ENCODE measurements at regions not wholly inside any gene's neighbourhood (a gene's known extent, or its start where the extent isn't known, plus 50 kb on each side); places are given as distances from the start of the nearest gene placed in this dataset.

DNA sequence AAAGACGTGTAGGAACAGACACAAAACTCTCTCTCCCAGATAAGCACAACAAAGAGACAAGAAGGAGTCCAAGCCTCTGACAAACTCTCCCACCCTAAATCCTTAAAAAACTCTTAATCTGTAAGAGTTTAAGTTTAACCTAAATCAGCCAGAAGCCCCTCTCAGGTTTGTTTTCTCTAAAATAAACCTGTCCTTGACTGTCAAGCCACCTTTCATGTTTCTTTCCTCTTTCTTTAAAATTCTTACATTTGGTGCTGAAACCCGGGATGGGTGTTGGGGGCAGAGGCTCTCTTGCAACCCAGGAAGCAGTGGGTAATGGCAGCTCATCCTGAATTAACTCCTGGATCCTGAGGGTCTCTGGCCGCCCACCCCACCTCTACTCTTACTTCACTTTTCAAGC, 107.8 kb upstream of the TENT5D start:
- no peak overlapping the region for H3K9ac ChIP-seq (ENCODE audit: low read length)
- no peak overlapping the region for H3K4me3 ChIP-seq (ENCODE audit: low read length)
- H3K36me3 ChIP-seq (ENCODE audit: control insufficient read depth, low read depth, low read length): no peaks in the 10 kb centered on the region
- H3K27ac ChIP-seq (ENCODE audit: low read length): no peak overlapping the region
- no peaks in the 10 kb centered on the region for H3K4me1 ChIP-seq (ENCODE audit: control insufficient read depth, low read depth, low read length)
- peaks cover 21% of the 10 kb centered on the region for H3K9me3 ChIP-seq (ENCODE audit: control insufficient read depth, low read depth, low read length)
- H3K27me3 ChIP-seq (ENCODE audit: control insufficient read depth, insufficient read depth, low read length): no peaks in the 10 kb centered on the region

- no peak overlapping the region for H3K9ac ChIP-seq (ENCODE audit: low read length)
- H3K27ac ChIP-seq (ENCODE audit: low read length): no peak overlapping the region
- no peaks in the 10 kb centered on the region for H3K4me1 ChIP-seq (ENCODE audit: control insufficient read depth, low read depth, low read length)
- H3K36me3 ChIP-seq (ENCODE audit: control insufficient read depth, low read depth, low read length): no peaks in the 10 kb centered on the region
- no peaks in the 10 kb centered on the region for H3K27me3 ChIP-seq (ENCODE audit: control insufficient read depth, insufficient read depth, low read length)
- H3K4me3 ChIP-seq (ENCODE audit: low read length): no peak overlapping the region
- peaks cover 24% of the 10 kb centered on the region for H3K9me3 ChIP-seq (ENCODE audit: control insufficient read depth, low read depth, low read length)
Observed at GRCh38 chrX:80316526-80316925, 103.7 kb upstream of the TENT5D start.

DNA sequence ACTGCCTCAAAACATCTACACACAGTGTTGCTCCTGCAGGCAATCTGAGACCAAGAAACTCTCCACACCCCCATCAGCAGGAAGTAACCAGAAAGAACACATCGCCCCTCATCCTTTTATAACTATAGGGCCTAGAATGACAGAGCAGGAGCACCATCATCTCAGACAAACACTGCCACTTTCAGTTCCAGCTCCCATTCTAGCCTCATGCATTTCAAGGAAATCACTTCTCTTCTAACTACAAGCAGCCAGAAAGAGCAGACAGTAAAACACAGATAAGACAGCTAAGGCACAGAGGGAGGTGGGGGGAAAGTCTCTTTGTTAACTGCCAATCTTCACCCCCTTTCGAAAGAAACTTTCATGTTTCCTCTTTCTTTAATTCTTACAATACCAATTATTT, 102.6 kb upstream of the TENT5D start:
- Histone ChIP-seq H3K4me1 (ENCODE audit: control insufficient read depth, low read depth, low read length) (no peaks in the 10 kb centered on the region), H3K4me3 (ENCODE audit: low read length) (no peak overlapping the region), H3K9me3 (ENCODE audit: control insufficient read depth, low read depth, low read length) (peaks cover 22% of the 10 kb centered on the region), H3K27me3 (ENCODE audit: control insufficient read depth, insufficient read depth, low read length) (no peaks in the 10 kb centered on the region), H3K27ac (ENCODE audit: low read length) (no peak overlapping the region), H3K9ac (ENCODE audit: low read length) (no peak overlapping the region), H3K36me3 (ENCODE audit: control insufficient read depth, low read depth, low read length) (no peaks in the 10 kb centered on the region)

GRCh38 chrX:80331285-80331684, 89.0 kb upstream of the TENT5D start:
- no peak overlapping the region for H3K27ac ChIP-seq (ENCODE audit: low read length)
- no peaks in the 10 kb centered on the region for H3K4me1 ChIP-seq (ENCODE audit: control insufficient read depth, low read depth, low read length)
- no peaks in the 10 kb centered on the region for H3K27me3 ChIP-seq (ENCODE audit: control insufficient read depth, insufficient read depth, low read length)

DNA sequence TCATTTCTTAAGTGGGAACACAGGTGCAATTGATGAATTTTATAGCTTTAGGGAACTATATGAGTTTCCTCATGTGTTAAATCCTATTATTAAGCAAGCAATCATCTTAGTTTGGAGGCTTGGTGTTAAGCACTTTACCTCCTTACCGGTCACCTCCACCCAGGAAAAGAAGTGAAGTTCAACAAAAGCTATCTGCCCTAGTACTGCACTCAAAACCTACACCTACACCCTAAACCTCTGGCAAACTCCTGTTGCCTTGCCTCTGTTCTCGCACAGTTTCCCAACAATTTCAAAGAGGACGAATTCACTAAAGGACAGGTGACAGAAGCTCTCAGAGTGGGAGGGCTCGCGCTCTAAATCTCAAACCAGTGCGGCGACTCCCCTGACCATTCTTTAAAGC, 85.7 kb upstream of the TENT5D start:
- Histone ChIP-seq H3K4me1 (ENCODE audit: control insufficient read depth, low read depth, low read length) (no peaks in the 10 kb centered on the region), H3K4me3 (ENCODE audit: low read length) (peak overlapping the region; percentile 69), H3K27ac (ENCODE audit: low read length) (no peak overlapping the region), H3K36me3 (ENCODE audit: control insufficient read depth, low read depth, low read length) (no peaks in the 10 kb centered on the region), H3K9ac (ENCODE audit: low read length) (no peak overlapping the region), H3K27me3 (ENCODE audit: control insufficient read depth, insufficient read depth, low read length) (no peaks in the 10 kb centered on the region), H3K9me3 (ENCODE audit: control insufficient read depth, low read depth, low read length) (peaks cover 14% of the 10 kb centered on the region)

More at GRCh38 chrX:80331285-80331684, 89.0 kb upstream of the TENT5D start:
- H3K9me3 ChIP-seq (ENCODE audit: control insufficient read depth, low read depth, low read length): peaks cover 16% of the 10 kb centered on the region
- H3K9ac ChIP-seq (ENCODE audit: low read length): no peak overlapping the region
- H3K36me3 ChIP-seq (ENCODE audit: control insufficient read depth, low read depth, low read length): no peaks in the 10 kb centered on the region
- H3K4me3 ChIP-seq (ENCODE audit: low read length): no peak overlapping the region

GRCh38 chrX:80335062-80335830, 85.0 kb upstream of the TENT5D start:
- Histone ChIP-seq H3K27me3 (ENCODE audit: control insufficient read depth, insufficient read depth, low read length) (no peaks in the 10 kb centered on the region), H3K27ac (ENCODE audit: low read length) (no peak overlapping the region), H3K9me3 (ENCODE audit: control insufficient read depth, low read depth, low read length) (peaks cover 14% of the 10 kb centered on the region), H3K4me1 (ENCODE audit: control insufficient read depth, low read depth, low read length) (no peaks in the 10 kb centered on the region), H3K4me3 (ENCODE audit: low read length) (peak overlapping the region; percentile 69), H3K9ac (ENCODE audit: low read length) (peak overlapping the region; percentile 58), H3K36me3 (ENCODE audit: control insufficient read depth, low read depth, low read length) (no peaks in the 10 kb centered on the region)

DNA sequence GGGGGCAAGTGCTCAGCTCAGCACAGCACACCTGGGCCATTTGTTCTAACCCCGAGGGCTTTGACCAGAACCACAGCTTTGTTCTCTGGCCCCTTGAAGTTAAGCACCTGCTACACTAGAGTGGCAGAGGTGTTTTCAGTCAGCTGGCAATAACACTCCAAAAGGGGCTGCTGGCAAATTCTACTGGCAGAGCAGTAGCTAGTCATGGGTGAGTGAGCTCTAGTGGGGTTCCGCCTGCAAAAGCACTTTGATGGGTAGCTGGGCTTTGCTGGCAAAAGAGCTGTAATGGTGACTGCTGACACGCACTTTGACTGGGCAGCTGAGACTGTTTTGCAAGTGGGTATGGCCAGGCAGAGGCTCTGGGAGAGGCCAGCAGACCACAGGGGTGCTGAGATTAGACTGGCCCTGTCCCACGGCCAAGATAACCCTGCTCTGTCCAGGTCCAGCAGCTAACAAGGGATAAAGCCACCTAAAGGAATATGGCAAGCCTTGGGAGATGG, 65.2 kb upstream of the TENT5D start:
- no peaks in the 10 kb centered on the region for H3K4me1 ChIP-seq (ENCODE audit: control insufficient read depth, low read depth, low read length)
- H3K27ac ChIP-seq (ENCODE audit: low read length): no peak overlapping the region
- H3K27me3 ChIP-seq (ENCODE audit: control insufficient read depth, insufficient read depth, low read length): no peaks in the 10 kb centered on the region
- H3K9ac ChIP-seq (ENCODE audit: low read length): no peak overlapping the region
- no peak overlapping the region for H3K4me3 ChIP-seq (ENCODE audit: low read length)
- H3K9me3 ChIP-seq (ENCODE audit: control insufficient read depth, low read depth, low read length): peaks cover 8% of the 10 kb centered on the region
- no peaks in the 10 kb centered on the region for H3K36me3 ChIP-seq (ENCODE audit: control insufficient read depth, low read depth, low read length)

All from iPS-18a (cell line).